ENCODE measurements at regions not wholly inside any gene's neighbourhood (a gene's known extent, or its start where the extent isn't known, plus 50 kb on each side); places are given as distances from the start of the nearest gene placed in this dataset.
"Not testable (repeated sequence)": the region's sequence is repeated elsewhere in the genome, so short reads cannot be mapped to it uniquely, and the experiment has no call there.

GRCh38 chr7:69439636-69440325, 158.5 kb upstream of the AUTS2 start:
- DNase-seq (ENCODE audit: low read depth): no peak

GRCh38 chr7:69440976-69441375, 157.3 kb upstream of the AUTS2 start:
- no peak for DNase-seq (ENCODE audit: low read depth)

- DNase-seq (ENCODE audit: low read depth): no peak
Observed at GRCh38 chr7:69443136-69443535, 155.1 kb upstream of the AUTS2 start.

GRCh38 chr7:69445541-69445940, 152.7 kb upstream of the AUTS2 start:
- DNase-seq (ENCODE audit: low read depth): no peak

- not testable (repeated sequence) for DNase-seq (ENCODE audit: low read depth)
Observed at GRCh38 chr7:69446213-69446612, 152.1 kb upstream of the AUTS2 start.

GRCh38 chr7:69448071-69448470, 150.2 kb upstream of the AUTS2 start:
- DNase-seq (ENCODE audit: low read depth): no peak

GRCh38 chr7:69450456-69450855, 147.8 kb upstream of the AUTS2 start:
- DNase-seq (ENCODE audit: low read depth): no peak

- DNase-seq (ENCODE audit: low read depth): no peak
Observed at GRCh38 chr7:69451715-69452114, 146.6 kb upstream of the AUTS2 start.

GRCh38 chr7:69452797-69453196, 145.5 kb upstream of the AUTS2 start:
- DNase-seq (ENCODE audit: low read depth): no peak

- no peak for DNase-seq (ENCODE audit: low read depth)
Observed at GRCh38 chr7:69457595-69458504, 140.4 kb upstream of the AUTS2 start.

- DNase-seq (ENCODE audit: low read depth): no peak
Observed at GRCh38 chr7:69464035-69464434, 134.2 kb upstream of the AUTS2 start.

GRCh38 chr7:69465262-69465661, 133.0 kb upstream of the AUTS2 start:
- DNase-seq (ENCODE audit: low read depth): no peak

- DNase-seq (ENCODE audit: low read depth): no peak
Observed at GRCh38 chr7:69467826-69468225, 130.4 kb upstream of the AUTS2 start.

GRCh38 chr7:69476416-69476815, 121.9 kb upstream of the AUTS2 start:
- no peak for DNase-seq (ENCODE audit: low read depth)

GRCh38 chr7:69482676-69483075, 115.6 kb upstream of the AUTS2 start:
- no peak for DNase-seq (ENCODE audit: low read depth)

GRCh38 chr7:69489533-69489932, 108.7 kb upstream of the AUTS2 start:
- no peak for DNase-seq (ENCODE audit: low read depth)

GRCh38 chr7:69498671-69499070, 99.6 kb upstream of the AUTS2 start:
- no peak for DNase-seq (ENCODE audit: low read depth)

- no peak for DNase-seq (ENCODE audit: low read depth)
Observed at GRCh38 chr7:69502358-69502757, 95.9 kb upstream of the AUTS2 start.

GRCh38 chr7:69504733-69505420, 93.4 kb upstream of the AUTS2 start:
- DNase-seq (ENCODE audit: low read depth): no peak

GRCh38 chr7:69508736-69509135, 89.5 kb upstream of the AUTS2 start:
- no peak for DNase-seq (ENCODE audit: low read depth)

- no peak for DNase-seq (ENCODE audit: low read depth)
Observed at GRCh38 chr7:69510114-69510513, 88.2 kb upstream of the AUTS2 start.

- no peak for DNase-seq (ENCODE audit: low read depth)
Observed at GRCh38 chr7:69515495-69516212, 82.6 kb upstream of the AUTS2 start.

Data from ELR (cell line).